B cell (primary cell): ENCODE measurements at regions not wholly inside any gene's neighbourhood (a gene's known extent, or its start where the extent isn't known, plus 50 kb on each side); places are given as distances from the start of the nearest gene placed in this dataset.

Experiments
- CTCF ChIP-seq: fragments of 200-600 bp; IDR thresholded peaks from one replicate; pipeline ENCODE4 v1.8.0; 2022; ENCODE audit warnings: antibody characterized with exemption, mild to moderate bottlenecking
- EZH2 ChIP-seq: IDR thresholded peaks from 2 replicates; pipeline ENCODE4 v1.6.1; 2012; ENCODE audit warnings: borderline replicate concordance, low read depth, mild to moderate bottlenecking, moderate library complexity, low read length; ENCODE audit not compliant: insufficient read depth, poor library complexity, severe bottlenecking

- TF ChIP-seq EZH2 (no peak), CTCF (no peak)
These were observed 479.4 kb upstream of the CBLB start for GRCh38 chr3:106348139-106348690.
